GM13976 (cell line): ENCODE measurements at regions not wholly inside any gene's neighbourhood (a gene's known extent, or its start where the extent isn't known, plus 50 kb on each side); places are given as distances from the start of the nearest gene placed in this dataset.

ENCODE experiments used
- DNase-seq: peaks from one replicate; pipeline ENCODE4 v3.0.0; 2012; ENCODE audit warnings: low spot score
- in situ Hi-C: fragments of 300-500 bp; cut with MboI; formaldehyde crosslinking; loops from one replicate; pipeline ENCODE4 v1.12.0; 2022; ENCODE audit warnings: low sequenced_read_pairs, mixed read lengths, inconsistent platforms; ENCODE audit not compliant: unreplicated experiment
- TF ChIP-seq, protein P1 (sequence below): IDR thresholded peaks from 2 replicates; pipeline ENCODE4 v1.5.1; 2012; ENCODE audit warnings: borderline replicate concordance, mild to moderate bottlenecking; ENCODE audit not compliant: insufficient read depth; ENCODE audit errors: extremely low read depth, missing control alignments, control extremely low read depth

DNA sequence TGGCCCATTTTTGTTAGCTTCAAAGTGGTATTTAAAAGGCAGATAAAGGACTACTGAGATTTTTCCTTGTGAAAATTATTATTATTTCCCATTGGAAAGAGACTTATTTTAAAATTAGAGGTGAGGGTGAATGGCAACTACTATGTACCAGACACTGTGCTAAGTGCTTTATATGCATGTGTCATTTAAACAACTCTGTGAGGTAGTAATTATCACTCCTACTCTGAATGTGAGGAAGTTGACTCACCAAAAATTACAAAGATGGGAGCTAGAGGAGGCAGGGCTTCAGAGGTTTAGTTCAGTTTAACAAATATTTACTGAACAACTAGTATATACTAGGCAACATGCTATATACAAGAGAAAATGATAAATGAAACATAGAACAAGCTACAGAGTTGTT is 78.2 kb downstream of the MSL3 start:
- TF ChIP-seq, protein P1, sequence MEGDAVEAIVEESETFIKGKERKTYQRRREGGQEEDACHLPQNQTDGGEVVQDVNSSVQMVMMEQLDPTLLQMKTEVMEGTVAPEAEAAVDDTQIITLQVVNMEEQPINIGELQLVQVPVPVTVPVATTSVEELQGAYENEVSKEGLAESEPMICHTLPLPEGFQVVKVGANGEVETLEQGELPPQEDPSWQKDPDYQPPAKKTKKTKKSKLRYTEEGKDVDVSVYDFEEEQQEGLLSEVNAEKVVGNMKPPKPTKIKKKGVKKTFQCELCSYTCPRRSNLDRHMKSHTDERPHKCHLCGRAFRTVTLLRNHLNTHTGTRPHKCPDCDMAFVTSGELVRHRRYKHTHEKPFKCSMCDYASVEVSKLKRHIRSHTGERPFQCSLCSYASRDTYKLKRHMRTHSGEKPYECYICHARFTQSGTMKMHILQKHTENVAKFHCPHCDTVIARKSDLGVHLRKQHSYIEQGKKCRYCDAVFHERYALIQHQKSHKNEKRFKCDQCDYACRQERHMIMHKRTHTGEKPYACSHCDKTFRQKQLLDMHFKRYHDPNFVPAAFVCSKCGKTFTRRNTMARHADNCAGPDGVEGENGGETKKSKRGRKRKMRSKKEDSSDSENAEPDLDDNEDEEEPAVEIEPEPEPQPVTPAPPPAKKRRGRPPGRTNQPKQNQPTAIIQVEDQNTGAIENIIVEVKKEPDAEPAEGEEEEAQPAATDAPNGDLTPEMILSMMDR: no peak
- in situ Hi-C loops: no loop called here
- no peak for DNase-seq

DNA sequence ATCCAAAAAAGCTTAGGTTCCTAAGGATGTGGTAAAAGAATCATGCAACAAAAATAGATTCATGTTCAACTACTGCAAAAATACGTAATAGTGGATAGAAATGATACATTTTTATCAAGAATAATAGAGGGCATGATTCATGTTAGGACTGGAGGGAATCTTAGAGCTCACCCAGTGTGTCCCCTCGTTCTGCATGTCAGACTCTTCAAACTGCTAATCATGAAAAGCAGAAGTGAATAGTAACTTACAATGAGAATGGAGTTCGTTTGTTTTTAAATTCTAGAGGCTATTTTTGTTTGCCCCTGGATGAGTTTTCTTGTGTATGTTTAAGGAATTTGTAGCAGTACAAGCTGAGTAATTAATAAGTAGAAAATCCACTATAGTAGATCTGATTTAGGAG is 79.4 kb downstream of the MSL3 start:
- TF ChIP-seq, protein P1: no peak
- in situ Hi-C loops: no loop called here
- no peak for DNase-seq

DNA sequence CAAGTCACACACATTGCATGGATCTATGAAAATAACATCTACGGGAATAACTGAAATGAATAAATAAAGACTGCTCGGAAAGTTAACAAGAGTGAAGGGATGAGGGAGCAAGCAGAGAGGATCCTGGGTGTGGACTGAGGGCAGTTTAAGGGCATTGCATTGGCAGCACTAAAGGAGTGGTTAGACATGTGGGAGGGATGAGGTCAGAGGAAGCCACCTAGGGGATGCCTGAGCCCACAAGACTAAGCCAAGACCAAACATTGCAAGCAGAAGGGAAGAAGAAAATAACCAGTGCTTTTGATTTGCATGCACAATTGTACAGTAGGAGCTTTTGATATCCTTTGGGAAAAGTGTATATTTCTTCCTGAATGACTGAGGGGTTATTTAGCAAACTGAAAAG is 106.1 kb downstream of the MSL3 start:
- no peak for DNase-seq
- in situ Hi-C loops: no loop called here
- TF ChIP-seq, protein P1: no peak

DNA sequence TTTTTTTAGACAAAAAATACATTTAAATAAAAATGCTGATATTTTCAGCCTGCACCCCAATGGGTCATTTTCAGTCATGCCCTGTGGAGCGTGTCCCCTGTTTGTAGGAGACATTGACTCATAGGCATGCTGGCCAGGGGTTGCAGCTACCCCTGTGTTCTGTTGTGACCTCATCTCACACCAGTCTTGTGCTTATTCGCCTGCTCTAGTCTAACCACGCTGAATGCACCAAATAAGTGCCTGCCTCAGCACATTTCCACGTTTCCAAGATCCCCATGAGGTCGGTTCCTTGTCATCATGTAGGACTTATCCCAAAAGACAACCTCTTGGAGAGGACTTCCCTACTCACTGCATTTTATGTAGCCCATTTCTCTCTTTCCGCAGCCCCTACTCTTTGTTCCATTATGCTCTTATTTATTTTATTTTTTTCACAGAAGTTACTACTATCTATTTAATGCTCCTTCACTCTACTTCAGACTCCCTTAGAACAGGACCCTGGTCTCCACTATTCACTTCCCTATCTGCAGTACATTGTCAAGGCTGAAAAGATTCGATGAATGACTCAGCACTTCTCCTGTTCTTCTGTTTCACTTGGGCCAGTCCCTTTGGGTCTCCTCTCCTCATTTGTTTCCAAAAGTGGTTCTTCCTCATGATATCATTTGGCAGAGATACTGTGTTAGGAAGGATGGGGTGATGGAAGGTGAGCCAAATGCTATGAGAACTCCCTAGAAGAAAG is 109.7 kb downstream of the MSL3 start:
- peak; percentile 3 for DNase-seq
- TF ChIP-seq, protein P1: no peak
- in situ Hi-C loops: no loop called here

DNA sequence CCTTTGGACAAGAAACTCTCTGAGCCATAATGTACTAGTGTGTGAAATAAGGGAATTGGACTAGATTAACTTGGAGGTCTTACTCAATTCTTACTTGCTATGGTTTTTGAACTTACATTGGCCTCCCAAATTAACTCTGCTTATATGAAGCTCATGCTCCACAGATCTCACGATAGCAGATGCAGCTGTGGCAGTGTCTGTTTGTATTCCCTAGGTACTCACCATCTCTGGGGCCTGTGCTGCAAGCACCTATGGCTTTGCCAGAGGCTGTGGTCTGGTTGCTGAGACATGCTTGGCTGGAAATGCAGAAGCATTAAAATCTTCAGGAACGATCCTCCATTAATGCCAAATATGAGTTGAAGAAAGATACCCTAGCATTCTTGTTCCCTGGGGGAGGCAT is 112.8 kb downstream of the MSL3 start:
- DNase-seq: no peak
- in situ Hi-C loops: no loop called here
- TF ChIP-seq, protein P1: no peak

DNA sequence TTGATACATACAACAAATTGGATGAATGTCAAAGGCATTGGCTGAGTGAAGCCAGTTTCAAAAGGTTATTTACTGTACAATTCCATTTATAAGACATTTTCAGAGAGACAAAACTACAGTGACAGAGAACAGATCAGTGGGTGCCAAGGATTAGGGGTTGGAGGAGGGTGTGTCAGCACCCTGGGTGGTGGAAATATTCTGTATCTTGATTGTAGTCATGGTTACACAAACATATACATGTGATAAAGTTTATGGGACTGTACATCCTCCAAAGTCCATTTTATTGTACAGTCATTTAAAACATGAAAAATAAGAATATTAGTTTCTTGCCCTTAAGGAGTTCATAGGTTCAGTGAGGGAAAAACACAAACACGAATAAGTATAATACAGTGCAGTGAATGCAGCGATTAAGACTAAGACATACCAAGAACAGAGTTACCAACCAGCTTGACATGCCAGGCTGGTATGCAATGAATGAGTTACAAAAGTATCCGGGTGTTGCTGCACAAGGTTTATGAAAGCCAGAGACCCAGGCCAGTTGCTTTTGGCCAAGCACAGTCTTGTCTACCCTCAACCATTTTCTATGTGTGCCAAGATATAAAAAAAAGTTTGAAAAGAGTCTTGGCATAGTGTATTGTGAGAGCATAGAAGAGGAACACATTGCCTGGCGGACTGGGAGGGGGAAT is 123.6 kb downstream of the MSL3 start:
- DNase-seq: no peak
- TF ChIP-seq, protein P1: no peak
- in situ Hi-C loops: no loop called here
